ENCODE measurements at regions not wholly inside any gene's neighbourhood (a gene's known extent, or its start where the extent isn't known, plus 50 kb on each side); places are given as distances from the start of the nearest gene placed in this dataset.

GRCh38 chr6:14865531-14866100, 380.3 kb upstream of the JARID2 start:
- Histone ChIP-seq H2AFZ (ENCODE audit: low read depth, low read length, severe bottlenecking) (peak overlapping the region; percentile 8), H4K20me1 (ENCODE audit: low read depth, low read length) (no peaks in the 10 kb centered on the region), H3K9me3 (ENCODE audit: insufficient read depth, low read length) (no peaks in the 10 kb centered on the region), H3K4me3 (ENCODE audit: insufficient read depth, low read length, poor library complexity, severe bottlenecking) (no peak overlapping the region), H3K27ac (ENCODE audit: low read depth, low read length) (no peak overlapping the region), H3K9ac (ENCODE audit: low read length) (no peak overlapping the region), H3F3A (ENCODE audit: insufficient read depth) (no peaks in the 10 kb centered on the region), H3K79me2 (ENCODE audit: insufficient read depth, low read length) (no peaks in the 10 kb centered on the region), H3K4me2 (ENCODE audit: low read depth, low read length, poor library complexity, severe bottlenecking) (no peak overlapping the region), H3K9me2 (replicated peaks; ENCODE audit: insufficient read depth, low read length) (no peaks in the 10 kb centered on the region), H3K27me3 (ENCODE audit: low read length) (no peaks in the 10 kb centered on the region), H3K36me3 (ENCODE audit: low read length) (no peaks in the 10 kb centered on the region)
- no peak for TF ChIP-seq EZH2phosphoT487 (conservative IDR thresholded peaks at IDR 0.05; ENCODE audit: low read length)
- TF ChIP-seq, protein P1, sequence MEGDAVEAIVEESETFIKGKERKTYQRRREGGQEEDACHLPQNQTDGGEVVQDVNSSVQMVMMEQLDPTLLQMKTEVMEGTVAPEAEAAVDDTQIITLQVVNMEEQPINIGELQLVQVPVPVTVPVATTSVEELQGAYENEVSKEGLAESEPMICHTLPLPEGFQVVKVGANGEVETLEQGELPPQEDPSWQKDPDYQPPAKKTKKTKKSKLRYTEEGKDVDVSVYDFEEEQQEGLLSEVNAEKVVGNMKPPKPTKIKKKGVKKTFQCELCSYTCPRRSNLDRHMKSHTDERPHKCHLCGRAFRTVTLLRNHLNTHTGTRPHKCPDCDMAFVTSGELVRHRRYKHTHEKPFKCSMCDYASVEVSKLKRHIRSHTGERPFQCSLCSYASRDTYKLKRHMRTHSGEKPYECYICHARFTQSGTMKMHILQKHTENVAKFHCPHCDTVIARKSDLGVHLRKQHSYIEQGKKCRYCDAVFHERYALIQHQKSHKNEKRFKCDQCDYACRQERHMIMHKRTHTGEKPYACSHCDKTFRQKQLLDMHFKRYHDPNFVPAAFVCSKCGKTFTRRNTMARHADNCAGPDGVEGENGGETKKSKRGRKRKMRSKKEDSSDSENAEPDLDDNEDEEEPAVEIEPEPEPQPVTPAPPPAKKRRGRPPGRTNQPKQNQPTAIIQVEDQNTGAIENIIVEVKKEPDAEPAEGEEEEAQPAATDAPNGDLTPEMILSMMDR (IDR thresholded peaks at IDR 0.05; ENCODE audit: insufficient read depth, low read length, poor library complexity, severe bottlenecking) = no peak

DNA sequence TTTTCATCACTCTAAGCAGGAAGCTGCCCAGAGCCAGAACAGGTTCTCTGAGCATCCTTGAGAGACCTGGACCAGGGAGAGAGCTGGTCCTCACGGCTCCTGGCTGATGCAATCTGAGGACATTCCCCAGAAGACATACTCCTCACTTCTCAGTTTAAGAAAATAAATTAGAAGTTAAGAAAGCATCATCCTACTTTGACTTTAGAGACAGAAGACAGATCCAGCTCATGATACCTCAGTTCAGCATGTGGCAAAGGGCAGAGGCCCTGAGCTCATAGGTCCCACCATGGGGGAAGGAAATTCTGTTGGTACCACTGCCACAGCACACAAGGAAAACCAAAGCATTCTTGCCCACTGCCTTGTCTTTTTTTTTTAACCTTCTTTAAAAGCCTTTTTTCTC, 378.1 kb upstream of the JARID2 start:
- Histone ChIP-seq H3K9ac (ENCODE audit: low read length) (no peak overlapping the region), H3F3A (ENCODE audit: insufficient read depth) (no peaks in the 10 kb centered on the region), H3K27ac (ENCODE audit: low read depth, low read length) (no peak overlapping the region), H3K36me3 (ENCODE audit: low read length) (no peaks in the 10 kb centered on the region), H3K27me3 (ENCODE audit: low read length) (no peaks in the 10 kb centered on the region), H2AFZ (ENCODE audit: low read depth, low read length, severe bottlenecking) (no peak overlapping the region), H3K9me2 (replicated peaks; ENCODE audit: insufficient read depth, low read length) (no peaks in the 10 kb centered on the region), H3K4me2 (ENCODE audit: low read depth, low read length, poor library complexity, severe bottlenecking) (no peak overlapping the region), H3K79me2 (ENCODE audit: insufficient read depth, low read length) (no peaks in the 10 kb centered on the region), H3K9me3 (ENCODE audit: insufficient read depth, low read length) (no peaks in the 10 kb centered on the region), H3K4me3 (ENCODE audit: insufficient read depth, low read length, poor library complexity, severe bottlenecking) (no peak overlapping the region), H4K20me1 (ENCODE audit: low read depth, low read length) (no peaks in the 10 kb centered on the region)
- TF ChIP-seq EZH2phosphoT487 (conservative IDR thresholded peaks at IDR 0.05; ENCODE audit: low read length) = no peak
- TF ChIP-seq, protein P1 (IDR thresholded peaks at IDR 0.05; ENCODE audit: insufficient read depth, low read length, poor library complexity, severe bottlenecking) = no peak

DNA sequence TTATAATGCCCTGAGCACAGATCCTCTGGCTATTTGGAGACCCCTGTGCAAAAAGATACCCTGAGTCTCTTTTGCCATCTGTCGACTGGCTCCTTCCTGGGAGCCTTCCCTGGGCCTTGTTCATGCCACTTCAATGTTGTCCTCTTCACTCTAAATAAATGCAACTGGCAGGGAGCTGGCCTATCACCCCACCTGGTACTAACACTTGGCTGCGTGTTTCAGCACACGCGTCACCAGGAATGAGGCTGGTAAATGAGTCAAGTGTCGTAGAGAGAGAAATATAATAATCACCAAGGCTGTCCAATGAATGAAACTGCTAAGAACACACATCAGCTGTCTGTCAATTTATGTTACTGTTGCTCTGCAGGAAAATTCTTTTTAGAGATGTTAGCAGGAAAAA, 374.6 kb upstream of the JARID2 start:
- TF ChIP-seq, protein P1 (IDR thresholded peaks at IDR 0.05; ENCODE audit: insufficient read depth, low read length, poor library complexity, severe bottlenecking) = no peak
- TF ChIP-seq EZH2phosphoT487 (conservative IDR thresholded peaks at IDR 0.05; ENCODE audit: low read length) = no peak
- Histone ChIP-seq H3K9me2 (replicated peaks; ENCODE audit: insufficient read depth, low read length) (no peaks in the 10 kb centered on the region), H3K27ac (ENCODE audit: low read depth, low read length) (no peak overlapping the region), H2AFZ (ENCODE audit: low read depth, low read length, severe bottlenecking) (no peak overlapping the region), H3K4me2 (ENCODE audit: low read depth, low read length, poor library complexity, severe bottlenecking) (no peak overlapping the region), H4K20me1 (ENCODE audit: low read depth, low read length) (no peaks in the 10 kb centered on the region), H3F3A (ENCODE audit: insufficient read depth) (no peaks in the 10 kb centered on the region), H3K36me3 (ENCODE audit: low read length) (no peaks in the 10 kb centered on the region), H3K4me3 (ENCODE audit: insufficient read depth, low read length, poor library complexity, severe bottlenecking) (no peak overlapping the region), H3K9ac (ENCODE audit: low read length) (no peak overlapping the region), H3K9me3 (ENCODE audit: insufficient read depth, low read length) (no peaks in the 10 kb centered on the region), H3K79me2 (ENCODE audit: insufficient read depth, low read length) (no peaks in the 10 kb centered on the region), H3K27me3 (ENCODE audit: low read length) (no peaks in the 10 kb centered on the region)
